Trophoblast cell (in vitro differentiated cells and primary cell): ENCODE measurements at regions not wholly inside any gene's neighbourhood (a gene's known extent, or its start where the extent isn't known, plus 50 kb on each side); places are given as distances from the start of the nearest gene placed in this dataset.

Experiments
- DNase-seq, 2 donors: peaks; one replicate each; pipeline ENCODE4 v3.0.0-alpha.2; 2016
- H2AFZ ChIP-seq: 2 replicates; pipeline ENCODE4 v1.6.1; 2013; ENCODE audit warnings: low read length, moderate library complexity, mild to moderate bottlenecking; ENCODE audit not compliant: insufficient read depth, poor library complexity
- H2AK5ac ChIP-seq: 2 replicates; pipeline ENCODE4 v1.6.1; 2013; ENCODE audit warnings: mild to moderate bottlenecking, low read length
- H2BK120ac ChIP-seq: 2 replicates; pipeline ENCODE4 v1.6.1; 2013; ENCODE audit warnings: low read length, mild to moderate bottlenecking, moderate library complexity; ENCODE audit not compliant: insufficient read depth, poor library complexity
- H2BK12ac ChIP-seq: 2 replicates; pipeline ENCODE4 v1.6.1; 2013; ENCODE audit warnings: mild to moderate bottlenecking, low read length, moderate library complexity
- H2BK5ac ChIP-seq: 2 replicates; pipeline ENCODE4 v1.6.1; 2013; ENCODE audit warnings: low read length, low read depth, moderate library complexity, mild to moderate bottlenecking; ENCODE audit not compliant: poor library complexity
- H3K14ac ChIP-seq: 2 replicates; pipeline ENCODE4 v1.6.1; 2013; ENCODE audit warnings: mild to moderate bottlenecking, low read length
- H3K18ac ChIP-seq: 2 replicates; pipeline ENCODE4 v1.6.1; 2013; ENCODE audit warnings: mild to moderate bottlenecking, low read length
- H3K23ac ChIP-seq: 2 replicates; pipeline ENCODE4 v1.6.1; 2013; ENCODE audit warnings: low read length
- H3K27ac ChIP-seq: 2 replicates; pipeline ENCODE4 v1.5.1; 2013; ENCODE audit warnings: low read depth, mild to moderate bottlenecking, inconsistent platforms, low read length, moderate library complexity
- H3K27me3 ChIP-seq: 2 replicates; pipeline ENCODE4 v1.6.1; 2013; ENCODE audit warnings: inconsistent platforms, mild to moderate bottlenecking, low read length, moderate library complexity; ENCODE audit not compliant: insufficient read depth
- H3K36me3 ChIP-seq, 2 experiments: 1 replicate in 1 of 2; 2 replicates in 1 of 2; pipeline ENCODE4 v1.6.1; 2013; ENCODE audit warnings: low read length in 2 of 2, mild to moderate bottlenecking in 2 of 2, moderate library complexity in 1 of 2; ENCODE audit not compliant: insufficient read depth in 2 of 2, control insufficient read depth in 1 of 2
- H3K4ac ChIP-seq: 2 replicates; pipeline ENCODE4 v1.6.1; 2013; ENCODE audit warnings: low read depth, mild to moderate bottlenecking, low read length, moderate library complexity
- H3K4me1 ChIP-seq, 2 experiments: 1 replicate in 1 of 2; 2 replicates in 1 of 2; pipeline ENCODE4 v1.6.1; 2013; ENCODE audit warnings: low read length in 2 of 2, mild to moderate bottlenecking in 2 of 2, moderate library complexity in 1 of 2; ENCODE audit not compliant: insufficient read depth in 2 of 2, control insufficient read depth in 1 of 2
- H3K4me2 ChIP-seq: 2 replicates; pipeline ENCODE4 v1.6.1; 2013; ENCODE audit warnings: inconsistent platforms, mild to moderate bottlenecking, low read length, moderate library complexity
- H3K4me3 ChIP-seq: 2 replicates; pipeline ENCODE4 v1.5.1; 2013; ENCODE audit warnings: mild to moderate bottlenecking, low read depth, low read length, inconsistent platforms
- H3K79me1 ChIP-seq: one replicate; pipeline ENCODE4 v1.6.1; 2013; ENCODE audit warnings: low read length
- H3K79me2 ChIP-seq: 2 replicates; pipeline ENCODE4 v1.6.1; 2013; ENCODE audit warnings: low read length, mild to moderate bottlenecking; ENCODE audit not compliant: control insufficient read depth, insufficient read depth, poor library complexity
- H3K9ac ChIP-seq: 2 replicates; pipeline ENCODE4 v1.6.1; 2013; ENCODE audit warnings: mild to moderate bottlenecking, low read length
- H3K9me3 ChIP-seq: 2 replicates; pipeline ENCODE4 v1.6.1; 2013; ENCODE audit warnings: low read depth, mild to moderate bottlenecking, control low read depth, inconsistent platforms, low read length; ENCODE audit not compliant: insufficient read depth
- H4K12ac ChIP-seq: 2 replicates; pipeline ENCODE4 v1.6.1; 2013; ENCODE audit warnings: low read depth, mild to moderate bottlenecking, low read length, moderate library complexity
- H4K8ac ChIP-seq: 2 replicates; pipeline ENCODE4 v1.6.1; 2013; ENCODE audit warnings: low read depth, mild to moderate bottlenecking, low read length, moderate library complexity
- H4K91ac ChIP-seq: one replicate; pipeline ENCODE4 v1.6.1; 2013; ENCODE audit warnings: low read depth, mild to moderate bottlenecking, low read length, moderate library complexity
- WGBS: extraction: QIAGEN DNeasy Blood & Tissue Kit; methylation state at CpG from one replicate; pipeline ENCODE4 v1.1.7; 2013; ENCODE audit warnings: missing lambda C conversion rate; ENCODE audit not compliant: insufficient read length, insufficient coverage; ENCODE audit errors: extremely low coverage; 5-methylcytosine and 5-hydroxymethylcytosine counted together

GRCh38 chr22:49464037-49464436 is 363.6 kb downstream of the BRD1 start:
- Histone ChIP-seq H3K79me1 (no peaks in the 10 kb centered on the region), H2BK120ac (no peak overlapping the region), H3K79me2 (no peaks in the 10 kb centered on the region), H3K18ac (no peak overlapping the region), H3K27ac (no peak overlapping the region), H4K12ac (no peak overlapping the region), H3K4me1 (peaks cover 0 to 3% of the 10 kb centered on the region in 2 experiments), H3K4me3 (no peak overlapping the region), H3K14ac (no peak overlapping the region), H3K9me3 (peaks cover 2% of the 10 kb centered on the region), H3K36me3 (no peaks in the 10 kb centered on the region), H3K4ac (no peak overlapping the region), H3K9ac (no peak overlapping the region), H2BK5ac (no peak overlapping the region), H2AK5ac (no peak overlapping the region), H3K27me3 (no peaks in the 10 kb centered on the region), H3K23ac (no peak overlapping the region), H2AFZ (no peak overlapping the region), H3K4me2 (no peak overlapping the region), H4K91ac (no peak overlapping the region), H4K8ac (no peak overlapping the region), H2BK12ac (no peak overlapping the region)
- WGBS = no CpG with 5 or more reads among the region's 6 CpGs
- no peak for DNase-seq

- H2BK120ac ChIP-seq = no peak overlapping the region
- H3K18ac ChIP-seq = no peak overlapping the region
- no peak overlapping the region for H3K14ac ChIP-seq
- no peak overlapping the region for H4K91ac ChIP-seq
- H3K4me2 ChIP-seq = no peak overlapping the region
- H3K27ac ChIP-seq = no peak overlapping the region
- no peak overlapping the region for H4K12ac ChIP-seq
- H3K4ac ChIP-seq = no peak overlapping the region
- H4K8ac ChIP-seq = no peak overlapping the region
- no peak overlapping the region for H2AFZ ChIP-seq
- peaks cover 2% of the 10 kb centered on the region for H3K9me3 ChIP-seq
- no peak overlapping the region for H3K4me3 ChIP-seq
- no peaks in the 10 kb centered on the region for H3K79me1 ChIP-seq
- H3K36me3 ChIP-seq = no peaks in the 10 kb centered on the region
- H3K9ac ChIP-seq = no peak overlapping the region
- H2BK5ac ChIP-seq = no peak overlapping the region
- no peak overlapping the region for H3K23ac ChIP-seq
- no peaks in the 10 kb centered on the region for H3K27me3 ChIP-seq
- H3K4me1 ChIP-seq = peaks cover 0 to 3% of the 10 kb centered on the region in 2 experiments
- no CpG with 5 or more reads among the region's 20 CpGs for WGBS
- no peaks in the 10 kb centered on the region for H3K79me2 ChIP-seq
- no peak overlapping the region for H2AK5ac ChIP-seq
- H2BK12ac ChIP-seq = no peak overlapping the region
- no peak for DNase-seq
Observed at GRCh38 chr22:49462795-49463194, 364.9 kb downstream of the BRD1 start.

GRCh38 chr22:49462291-49462690 is 365.4 kb downstream of the BRD1 start:
- Histone ChIP-seq H2BK12ac (no peak overlapping the region), H3K4ac (no peak overlapping the region), H2AFZ (no peak overlapping the region), H2AK5ac (no peak overlapping the region), H2BK120ac (no peak overlapping the region), H3K4me2 (no peak overlapping the region), H3K4me1 (peaks cover 0 to 3% of the 10 kb centered on the region in 2 experiments), H4K8ac (no peak overlapping the region), H4K91ac (no peak overlapping the region), H3K27me3 (no peaks in the 10 kb centered on the region), H3K18ac (no peak overlapping the region), H3K79me2 (no peaks in the 10 kb centered on the region), H3K9me3 (peaks cover 2% of the 10 kb centered on the region), H2BK5ac (no peak overlapping the region), H4K12ac (no peak overlapping the region), H3K9ac (no peak overlapping the region), H3K4me3 (no peak overlapping the region), H3K79me1 (no peaks in the 10 kb centered on the region), H3K27ac (no peak overlapping the region), H3K36me3 (no peaks in the 10 kb centered on the region), H3K14ac (no peak overlapping the region), H3K23ac (no peak overlapping the region)
- no peak for DNase-seq
- no CpG with 5 or more reads among the region's 13 CpGs for WGBS

- Histone ChIP-seq H3K9ac (no peak overlapping the region), H4K91ac (no peak overlapping the region), H4K8ac (no peak overlapping the region), H3K4me2 (no peak overlapping the region), H3K79me1 (no peaks in the 10 kb centered on the region), H3K36me3 (no peaks in the 10 kb centered on the region), H3K23ac (no peak overlapping the region), H3K27ac (no peak overlapping the region), H2BK12ac (no peak overlapping the region), H2AK5ac (no peak overlapping the region), H3K4ac (no peak overlapping the region), H3K9me3 (peaks cover 2% of the 10 kb centered on the region), H2BK5ac (no peak overlapping the region), H3K27me3 (no peaks in the 10 kb centered on the region), H3K4me3 (no peak overlapping the region), H3K4me1 (peaks cover 3% of the 10 kb centered on the region in 2 experiments), H4K12ac (no peak overlapping the region), H3K18ac (no peak overlapping the region), H2BK120ac (no peak overlapping the region), H3K14ac (no peak overlapping the region), H3K79me2 (no peaks in the 10 kb centered on the region), H2AFZ (no peak overlapping the region)
- no peak for DNase-seq
- no CpG with 5 or more reads among the region's 19 CpGs for WGBS
Observed at GRCh38 chr22:49461674-49462073, 366.0 kb downstream of the BRD1 start.
